ENCODE measurements at regions not wholly inside any gene's neighbourhood (a gene's known extent, or its start where the extent isn't known, plus 50 kb on each side); places are given as distances from the start of the nearest gene placed in this dataset.
"Not testable (repeated sequence)": the region's sequence is repeated elsewhere in the genome, so short reads cannot be mapped to it uniquely, and the experiment has no call there.

GRCh38 chrY:10627116-10627515, 1099.4 kb downstream of the TSPY10 start:
- no peak overlapping the region for H3K4me3 Mint-ChIP-seq
- H3K9me3 Mint-ChIP-seq = peaks cover 9% of the 10 kb centered on the region
- H3K4me1 Mint-ChIP-seq (ENCODE audit: low read depth) = no peaks in the 10 kb centered on the region
- H3K36me3 Mint-ChIP-seq (ENCODE audit: low read depth) = peaks cover 17% of the 10 kb centered on the region; the same call in 1 of the 2 replicates
- no peak for DNase-seq
- H3K27ac Mint-ChIP-seq = no peak overlapping the region
- no peak for TF ChIP-seq CTCF (IDR thresholded peaks at IDR 0.05)
- H3K27me3 Mint-ChIP-seq (ENCODE audit: insufficient read depth) = no peaks in the 10 kb centered on the region

- not testable (repeated sequence) for H3K27me3 Mint-ChIP-seq (ENCODE audit: insufficient read depth); H3K27ac Mint-ChIP-seq; H3K4me3 Mint-ChIP-seq; DNase-seq; H3K4me1 Mint-ChIP-seq (ENCODE audit: low read depth)
- H3K9me3 Mint-ChIP-seq = peaks cover 20% of the 10 kb centered on the region
- peaks cover 28% of the 10 kb centered on the region for H3K36me3 Mint-ChIP-seq (ENCODE audit: low read depth)
Measured at GRCh38 chrY:10648813-10649212, 1121.1 kb downstream of the TSPY10 start.

- H3K9me3 Mint-ChIP-seq; H3K27ac Mint-ChIP-seq; DNase-seq; H3K4me1 Mint-ChIP-seq (ENCODE audit: low read depth); H3K27me3 Mint-ChIP-seq (ENCODE audit: insufficient read depth); H3K4me3 Mint-ChIP-seq: not testable (repeated sequence)
- H3K36me3 Mint-ChIP-seq (ENCODE audit: low read depth) = peaks cover 55% of the 10 kb centered on the region
Measured at GRCh38 chrY:10657120-10657519, 1129.4 kb downstream of the TSPY10 start.

- Mint-ChIP-seq H3K27ac (no peak overlapping the region), H3K9me3 (peaks cover 47% of the 10 kb centered on the region)
- no peak for TF ChIP-seq CTCF (IDR thresholded peaks at IDR 0.05)
Measured at GRCh38 chrY:10666785-10667184, 1139.1 kb downstream of the TSPY10 start.

GRCh38 chrY:10686414-10686813, 1158.7 kb downstream of the TSPY10 start:
- TF ChIP-seq CTCF (IDR thresholded peaks at IDR 0.05) = no peak
- H3K36me3 Mint-ChIP-seq (ENCODE audit: low read depth) = peaks cover 72% of the 10 kb centered on the region
- no peaks in the 10 kb centered on the region for H3K4me1 Mint-ChIP-seq (ENCODE audit: low read depth)
- H3K27me3 Mint-ChIP-seq (ENCODE audit: insufficient read depth) = peaks cover 3% of the 10 kb centered on the region; the same call in 1 of the 2 replicates
- H3K9me3 Mint-ChIP-seq = peaks cover 93% of the 10 kb centered on the region
- no peak for DNase-seq
- H3K27ac Mint-ChIP-seq = no peak overlapping the region
- no peak overlapping the region for H3K4me3 Mint-ChIP-seq

More at GRCh38 chrY:10666785-10667184, 1139.1 kb downstream of the TSPY10 start:
- no peak for DNase-seq
- H3K27me3 Mint-ChIP-seq (ENCODE audit: insufficient read depth) = peaks cover 2% of the 10 kb centered on the region
- no peak overlapping the region for H3K4me3 Mint-ChIP-seq
- H3K4me1 Mint-ChIP-seq (ENCODE audit: low read depth) = no peaks in the 10 kb centered on the region
- peaks cover 36% of the 10 kb centered on the region for H3K36me3 Mint-ChIP-seq (ENCODE audit: low read depth)
